ENCODE measurements at regions not wholly inside any gene's neighbourhood (a gene's known extent, or its start where the extent isn't known, plus 50 kb on each side); places are given as distances from the start of the nearest gene placed in this dataset.

DNA sequence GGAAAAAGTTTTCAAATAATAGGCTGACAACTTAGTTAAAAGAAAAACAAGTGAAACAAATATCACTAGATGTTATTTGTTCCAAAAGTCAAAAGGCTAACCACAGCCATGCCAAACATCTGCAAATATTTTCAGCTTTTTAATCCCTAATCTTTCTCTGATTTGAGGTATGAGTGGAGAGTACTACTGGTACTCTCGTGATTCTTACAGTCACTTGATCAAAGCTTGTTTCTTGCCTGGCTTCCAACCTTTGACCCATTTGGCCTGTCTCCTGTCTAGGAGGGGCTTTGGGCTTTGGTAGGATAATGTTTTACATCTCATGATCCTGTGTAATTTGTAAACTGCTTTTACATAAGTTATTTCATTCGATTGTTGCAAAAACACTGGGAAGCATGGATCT is 301.8 kb upstream of the SORL1-AS1 start:
- no peak for ATAC-seq
- H3K4me3 Mint-ChIP-seq, result no peak overlapping the region
- H3K36me3 Mint-ChIP-seq (ENCODE audit: low read depth), result no peaks in the 10 kb centered on the region
- intact Hi-C loops (cut with DNase I, micrococcal nuclease), result no loop called here
- no peak overlapping the region for H3K27ac Mint-ChIP-seq
- POLR2A ChIA-PET, result no interaction called here
- no peaks in the 10 kb centered on the region for H3K9me3 Mint-ChIP-seq (ENCODE audit: low read depth)
- peaks cover 4% of the 10 kb centered on the region for H3K27me3 Mint-ChIP-seq
- CTCF ChIA-PET, result interaction anchor here (0.9 kb wide), 1 partner anchor 85 kb away, joined by 4 read pairs; no protein-coding TSS in a partner anchor
- no peaks in the 10 kb centered on the region for H3K4me1 Mint-ChIP-seq
- DNase-seq, result no peak

DNA sequence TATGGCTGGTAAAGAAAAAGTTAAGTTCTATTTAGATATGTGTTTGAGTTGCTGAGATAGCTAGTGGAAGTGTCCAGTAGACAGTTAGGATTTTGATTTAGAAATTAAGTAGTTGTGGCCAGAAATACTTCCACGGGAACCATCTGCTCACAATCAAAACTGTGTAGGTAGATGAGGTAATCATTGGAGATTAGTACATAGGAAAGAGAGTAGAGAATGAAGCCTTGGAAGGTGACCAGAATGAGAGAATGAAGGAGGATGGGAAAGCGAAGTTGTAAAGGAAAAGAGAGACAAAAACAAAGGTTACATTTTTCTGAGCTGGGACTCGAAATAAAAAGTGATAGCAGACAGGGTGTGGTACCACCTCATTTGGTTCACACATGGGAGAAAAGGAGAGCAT is 296.9 kb upstream of the SORL1-AS1 start:
- Mint-ChIP-seq H3K27ac (no peak overlapping the region), H3K27me3 (peaks cover 6% of the 10 kb centered on the region), H3K4me3 (no peak overlapping the region), H3K36me3 (ENCODE audit: low read depth) (no peaks in the 10 kb centered on the region), H3K4me1 (no peaks in the 10 kb centered on the region), H3K9me3 (ENCODE audit: low read depth) (no peaks in the 10 kb centered on the region)
- ATAC-seq, result no peak
- no peak for DNase-seq
- intact Hi-C loops (cut with DNase I, micrococcal nuclease), result no loop called here
- ChIA-PET CTCF (interaction anchor here (0.7 kb wide), 1 partner anchor 15 kb away, joined by 3 read pairs; no protein-coding TSS in a partner anchor), POLR2A (no interaction called here)

DNA sequence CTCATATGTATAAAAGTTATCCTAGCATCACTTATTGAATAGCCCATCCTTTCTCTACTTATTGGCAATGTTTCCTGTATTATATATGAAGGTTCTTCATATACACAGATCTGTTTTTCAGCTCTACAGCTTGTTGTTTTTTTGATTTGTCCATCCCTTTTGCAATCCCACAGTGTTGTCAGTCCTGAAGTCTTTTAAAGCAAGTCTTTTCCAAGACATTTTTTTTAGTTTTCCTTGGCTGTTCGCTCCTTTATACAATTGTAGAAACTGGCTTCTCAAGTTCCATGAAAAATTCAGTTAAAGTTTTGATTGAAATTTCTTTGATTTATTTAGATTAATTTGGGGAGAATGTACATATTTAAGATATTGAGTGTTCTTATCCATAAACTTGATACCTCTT is 295.3 kb upstream of the SORL1-AS1 start:
- no peak overlapping the region for H3K4me3 Mint-ChIP-seq
- peaks cover 6% of the 10 kb centered on the region for H3K27me3 Mint-ChIP-seq
- H3K27ac Mint-ChIP-seq, result no peak overlapping the region
- ChIA-PET CTCF (no interaction called here), POLR2A (no interaction called here)
- intact Hi-C loops (cut with DNase I, micrococcal nuclease), result no loop called here
- H3K36me3 Mint-ChIP-seq (ENCODE audit: low read depth), result no peaks in the 10 kb centered on the region
- DNase-seq (no peak), ATAC-seq (no peak)
- H3K4me1 Mint-ChIP-seq, result no peaks in the 10 kb centered on the region
- H3K9me3 Mint-ChIP-seq (ENCODE audit: low read depth), result peaks cover 3% of the 10 kb centered on the region

DNA sequence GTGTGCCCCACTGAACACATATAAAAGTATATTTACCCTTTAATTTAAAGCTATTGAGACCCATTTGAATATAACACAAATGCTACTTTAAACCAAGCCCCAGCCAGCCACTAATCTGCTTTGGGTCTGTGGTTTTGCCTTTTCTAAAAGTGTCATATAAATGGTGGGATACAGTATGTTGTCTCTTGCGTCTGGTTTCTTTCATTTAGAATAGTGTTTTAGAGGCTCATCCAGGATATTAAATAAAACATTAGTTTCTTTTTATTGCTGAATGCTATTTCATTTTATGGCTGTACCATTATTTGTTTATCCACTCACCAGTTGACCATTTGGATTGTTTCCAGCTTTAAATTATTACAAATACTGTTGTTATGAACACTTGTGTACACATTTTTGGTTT is 290.5 kb upstream of the SORL1-AS1 start:
- Mint-ChIP-seq H3K36me3 (ENCODE audit: low read depth) (no peaks in the 10 kb centered on the region), H3K9me3 (ENCODE audit: low read depth) (peaks cover 3% of the 10 kb centered on the region), H3K27ac (no peak overlapping the region), H3K4me3 (no peak overlapping the region), H3K27me3 (peaks cover 7% of the 10 kb centered on the region), H3K4me1 (no peaks in the 10 kb centered on the region)
- intact Hi-C loops (cut with DNase I, micrococcal nuclease), result no loop called here
- ChIA-PET POLR2A (no interaction called here), CTCF (no interaction called here)
- no peak for DNase-seq
- ATAC-seq, result no peak

DNA sequence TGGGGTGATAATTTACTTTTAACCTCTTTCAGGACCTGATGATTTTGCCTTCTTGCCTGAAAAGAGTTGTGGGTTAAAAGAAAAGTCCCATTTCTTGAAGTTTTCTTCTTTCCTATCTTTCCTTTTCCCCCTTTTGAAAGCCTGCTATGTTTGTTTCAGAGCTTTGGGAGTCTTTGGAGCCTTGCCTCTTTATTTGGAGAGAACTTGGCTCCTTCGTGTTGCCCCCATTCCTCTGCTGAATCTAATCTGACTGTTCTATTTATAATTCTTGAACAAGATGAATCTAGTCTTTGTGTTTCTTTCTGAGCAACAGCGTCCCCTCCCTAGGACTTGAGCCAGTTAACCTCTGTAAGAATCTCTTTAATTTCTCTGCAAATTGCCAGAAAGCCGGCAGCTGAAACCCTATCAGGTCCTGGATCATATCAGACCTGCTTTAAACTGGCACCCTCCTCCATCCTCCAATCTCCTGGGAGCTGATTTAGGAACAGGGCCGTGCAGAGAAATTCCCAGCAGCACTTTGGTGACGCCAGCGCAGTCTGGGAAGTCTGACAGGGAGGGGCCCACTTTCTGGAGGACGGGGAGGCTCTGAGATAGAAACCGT is 289.1 kb upstream of the SORL1-AS1 start:
- H3K4me3 Mint-ChIP-seq, result no peak overlapping the region
- peaks cover 3% of the 10 kb centered on the region for H3K9me3 Mint-ChIP-seq (ENCODE audit: low read depth)
- intact Hi-C loops (cut with DNase I, micrococcal nuclease), result no loop called here
- ATAC-seq (no peak), DNase-seq (no peak)
- no peak overlapping the region for H3K27ac Mint-ChIP-seq
- CTCF ChIA-PET, result interaction anchor here (0.6 to 0.8 kb wide), 2 partner anchors 16 to 438 kb away, joined by 3 read pairs; no protein-coding TSS in a partner anchor
- POLR2A ChIA-PET, result no interaction called here
- no peaks in the 10 kb centered on the region for H3K36me3 Mint-ChIP-seq (ENCODE audit: low read depth)
- peaks cover 5% of the 10 kb centered on the region for H3K27me3 Mint-ChIP-seq
- H3K4me1 Mint-ChIP-seq, result no peaks in the 10 kb centered on the region

DNA sequence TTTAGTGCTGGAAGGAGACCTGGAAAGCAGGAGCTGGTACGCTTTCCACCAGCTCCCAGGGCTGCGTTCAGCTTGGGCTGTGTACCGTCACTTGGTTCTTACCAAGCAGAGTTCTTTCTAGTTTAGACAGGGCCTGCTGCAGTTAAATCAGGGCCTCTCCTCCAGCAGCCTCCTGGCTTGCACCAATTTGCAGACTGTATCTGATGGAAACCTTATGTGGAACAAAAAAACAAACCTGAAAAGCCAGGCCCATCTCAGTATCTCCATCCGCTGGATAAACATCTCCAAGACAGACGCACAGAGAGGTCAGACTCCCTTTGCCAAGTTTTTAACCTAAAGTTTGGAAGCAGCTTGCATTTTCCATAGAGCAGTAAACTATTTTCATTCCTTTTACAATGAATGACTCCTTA is 288.6 kb upstream of the SORL1-AS1 start:
- Mint-ChIP-seq H3K36me3 (ENCODE audit: low read depth) (no peaks in the 10 kb centered on the region), H3K4me3 (no peak overlapping the region), H3K27me3 (peaks cover 7% of the 10 kb centered on the region), H3K4me1 (no peaks in the 10 kb centered on the region), H3K27ac (no peak overlapping the region), H3K9me3 (ENCODE audit: low read depth) (peaks cover 3% of the 10 kb centered on the region)
- DNase-seq (no peak), ATAC-seq (no peak)
- POLR2A ChIA-PET, result no interaction called here
- intact Hi-C loops (cut with DNase I, micrococcal nuclease), result no loop called here
- CTCF ChIA-PET, result interaction anchor here (0.6 kb wide), 1 partner anchor 16 kb away, joined by 3 read pairs; no protein-coding TSS in a partner anchor

DNA sequence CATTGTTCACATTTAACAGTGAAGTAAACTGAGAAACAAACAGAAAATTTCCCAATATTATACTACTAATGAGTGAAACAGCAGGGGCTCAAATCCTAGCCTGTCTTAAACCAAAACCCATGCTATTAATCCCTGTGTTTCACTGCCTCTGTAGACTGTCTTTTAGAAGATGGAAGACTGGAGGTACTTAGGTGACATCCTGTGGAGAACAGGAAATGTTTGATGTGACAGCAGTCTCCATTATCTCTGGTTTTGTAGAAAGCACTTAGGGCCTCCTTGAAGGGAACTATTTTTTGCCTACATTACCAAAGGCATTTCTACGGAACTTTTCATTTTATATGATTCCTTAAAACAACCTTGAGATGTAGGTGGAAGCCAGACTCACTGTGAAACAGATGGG is 288.1 kb upstream of the SORL1-AS1 start:
- Mint-ChIP-seq H3K4me1 (no peaks in the 10 kb centered on the region), H3K27ac (no peak overlapping the region), H3K4me3 (no peak overlapping the region), H3K27me3 (peaks cover 7% of the 10 kb centered on the region), H3K36me3 (ENCODE audit: low read depth) (no peaks in the 10 kb centered on the region), H3K9me3 (ENCODE audit: low read depth) (peaks cover 3% of the 10 kb centered on the region)
- intact Hi-C loops (cut with DNase I, micrococcal nuclease), result no loop called here
- no peak for ATAC-seq
- ChIA-PET POLR2A (no interaction called here), CTCF (no interaction called here)
- no peak for DNase-seq

DNA sequence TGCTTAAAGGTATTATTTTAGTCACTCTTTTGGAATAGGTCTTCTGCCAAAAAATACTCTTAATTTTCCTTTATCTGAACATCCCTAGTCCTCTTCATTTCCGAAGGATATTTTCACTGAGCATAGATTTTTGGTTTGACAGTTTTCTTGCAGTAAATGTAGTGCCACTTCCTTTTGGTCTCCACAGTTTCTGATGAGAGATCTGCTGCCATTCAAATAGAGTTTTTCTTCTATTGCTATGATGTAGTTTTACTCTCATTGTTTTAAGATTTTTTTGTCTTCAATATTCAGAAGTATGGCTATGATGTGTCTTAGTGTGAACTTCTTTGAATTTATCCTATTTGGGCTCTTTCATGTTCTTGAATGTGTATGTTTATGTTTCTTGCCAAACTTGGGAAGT is 281.1 kb upstream of the SORL1-AS1 start:
- Mint-ChIP-seq H3K27me3 (peaks cover 8% of the 10 kb centered on the region), H3K4me1 (no peaks in the 10 kb centered on the region), H3K27ac (no peak overlapping the region), H3K9me3 (ENCODE audit: low read depth) (peaks cover 2% of the 10 kb centered on the region), H3K4me3 (no peak overlapping the region), H3K36me3 (ENCODE audit: low read depth) (no peaks in the 10 kb centered on the region)
- DNase-seq, result no peak
- ChIA-PET CTCF (no interaction called here), POLR2A (no interaction called here)
- intact Hi-C loops (cut with DNase I, micrococcal nuclease), result no loop called here
- no peak for ATAC-seq

DNA sequence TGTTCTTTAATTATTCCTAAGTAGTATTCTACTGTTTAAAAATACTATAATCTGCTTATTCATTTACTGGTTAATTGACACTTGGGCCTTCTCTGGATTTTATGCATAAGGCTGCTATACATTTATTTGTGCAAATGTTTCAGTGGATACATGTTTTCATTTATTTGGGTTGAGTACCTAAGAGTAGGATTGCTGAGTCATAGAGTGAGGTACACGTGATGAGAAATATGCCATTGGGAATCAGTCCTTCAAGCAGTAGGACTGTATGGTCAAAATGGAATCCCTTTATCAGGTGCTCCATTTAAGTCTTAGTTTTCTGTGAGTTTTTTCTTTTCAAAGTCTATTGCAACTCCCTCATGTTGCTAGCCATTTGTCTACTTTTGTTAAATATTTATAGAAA is 275.2 kb upstream of the SORL1-AS1 start:
- no peak for ATAC-seq

DNA sequence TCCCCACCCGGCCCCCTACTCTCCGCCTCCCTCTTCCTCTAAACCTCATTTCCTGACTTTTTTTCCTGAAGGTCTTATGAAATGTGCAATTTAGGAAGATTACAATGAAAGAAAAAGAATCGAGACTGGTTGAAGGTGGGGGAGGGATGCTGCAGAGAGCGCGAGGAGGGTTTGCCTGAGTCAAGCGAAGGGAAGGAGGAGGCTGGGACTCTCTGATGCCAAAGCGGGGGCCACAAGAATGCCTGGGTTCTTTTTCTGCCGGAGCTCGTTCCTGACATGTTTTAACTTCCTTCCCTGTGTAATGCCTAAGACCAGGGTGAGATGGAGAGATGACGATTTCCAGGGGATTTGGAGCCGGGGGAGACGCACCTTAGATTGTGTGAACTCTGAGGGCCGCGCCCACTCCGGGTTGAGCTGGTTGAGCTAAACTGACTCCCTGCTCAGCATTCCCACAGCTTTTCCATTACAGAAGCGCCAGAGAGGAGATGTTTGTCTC is 270.5 kb upstream of the SORL1-AS1 start:
- Mint-ChIP-seq H3K27me3 (peaks cover 25% of the 10 kb centered on the region), H3K4me3 (no peak overlapping the region), H3K9me3 (ENCODE audit: low read depth) (no peaks in the 10 kb centered on the region), H3K36me3 (ENCODE audit: low read depth) (no peaks in the 10 kb centered on the region), H3K27ac (no peak overlapping the region), H3K4me1 (peaks cover 4% of the 10 kb centered on the region)
- DNase-seq (no peak), ATAC-seq (no peak)
- POLR2A ChIA-PET, result no interaction called here
- CTCF ChIA-PET, result interaction anchor here (0.6 kb wide), 1 partner anchor 489 kb away, joined by 4 read pairs; no protein-coding TSS in a partner anchor
- intact Hi-C loops (cut with DNase I, micrococcal nuclease), result no loop called here

More for the DNA sequence above, 275.2 kb upstream of the SORL1-AS1 start:
- Mint-ChIP-seq H3K4me3 (no peak overlapping the region), H3K36me3 (ENCODE audit: low read depth) (no peaks in the 10 kb centered on the region), H3K27me3 (peaks cover 7% of the 10 kb centered on the region), H3K4me1 (no peaks in the 10 kb centered on the region), H3K9me3 (ENCODE audit: low read depth) (no peaks in the 10 kb centered on the region), H3K27ac (no peak overlapping the region)
- ChIA-PET CTCF (no interaction called here), POLR2A (no interaction called here)
- DNase-seq, result no peak
- intact Hi-C loops (cut with DNase I, micrococcal nuclease), result no loop called here

DNA sequence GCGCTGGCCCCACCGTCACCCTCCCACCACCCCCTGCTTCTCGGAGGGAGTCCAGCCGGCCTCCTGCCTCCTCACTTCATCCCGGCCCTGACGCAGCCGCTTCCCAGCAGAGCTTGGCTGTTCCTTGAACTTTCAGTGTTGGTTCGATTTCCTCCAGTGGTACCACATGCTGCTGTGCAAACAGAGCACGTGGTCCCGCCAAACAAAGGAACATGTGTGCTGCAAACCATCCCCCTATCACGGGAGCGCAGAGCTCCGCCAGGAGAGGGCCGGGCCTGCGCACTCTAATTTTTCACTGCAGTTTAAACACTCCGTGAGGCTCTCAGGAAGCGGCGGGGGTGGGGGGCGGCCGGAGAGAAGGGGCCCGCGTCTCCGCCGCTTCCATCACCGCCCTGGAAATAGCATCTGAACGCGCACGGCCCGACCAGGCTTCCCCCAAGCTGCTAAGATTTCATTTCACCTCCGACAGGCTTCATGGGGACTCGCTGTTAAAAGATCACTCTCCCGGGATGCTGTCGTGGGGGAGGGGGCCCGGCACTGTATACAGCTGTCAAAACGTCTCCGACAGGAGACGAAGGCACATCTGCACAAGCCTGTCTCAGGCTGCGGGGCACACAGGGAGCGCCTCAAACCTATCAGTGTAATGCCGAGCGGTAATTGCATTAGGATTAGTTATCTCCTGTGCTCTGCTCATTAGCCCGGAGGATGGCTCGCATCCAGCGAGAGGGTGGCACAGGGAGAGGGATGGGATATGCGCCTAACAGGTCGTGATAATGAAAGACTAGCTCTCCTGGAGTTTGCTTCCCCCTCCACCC is 269.9 kb upstream of the SORL1-AS1 start:
- ChIA-PET CTCF (no interaction called here), POLR2A (no interaction called here)
- peaks cover 4% of the 10 kb centered on the region for H3K4me1 Mint-ChIP-seq
- DNase-seq, result peak; percentile 26
- H3K36me3 Mint-ChIP-seq (ENCODE audit: low read depth), result no peaks in the 10 kb centered on the region
- H3K27me3 Mint-ChIP-seq, result peaks cover 25% of the 10 kb centered on the region
- no peak overlapping the region for H3K4me3 Mint-ChIP-seq
- no peaks in the 10 kb centered on the region for H3K9me3 Mint-ChIP-seq (ENCODE audit: low read depth)
- intact Hi-C loops (cut with DNase I, micrococcal nuclease), result no loop called here
- ATAC-seq, result peak; percentile 30
- H3K27ac Mint-ChIP-seq, result no peak overlapping the region

DNA sequence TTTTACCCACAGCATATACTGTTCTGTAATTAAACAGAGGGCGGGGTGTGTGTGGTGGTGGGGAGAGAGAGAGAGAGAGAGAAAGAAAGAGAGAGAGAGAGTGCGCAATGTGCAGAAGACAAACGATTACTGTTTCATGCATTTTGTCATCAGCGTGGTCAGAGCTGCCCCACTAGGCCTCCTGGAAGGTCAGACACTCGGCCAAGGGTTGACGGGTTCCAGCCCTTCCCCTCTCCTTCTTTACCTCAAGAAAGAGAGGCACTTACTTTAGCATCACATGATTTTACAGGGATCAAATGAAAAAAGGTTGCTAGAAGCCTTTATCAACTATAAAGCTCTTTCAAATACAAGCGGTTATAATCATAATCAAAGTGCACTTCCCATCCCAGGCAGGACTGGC is 269.2 kb upstream of the SORL1-AS1 start:
- ATAC-seq, result no peak
- H3K4me1 Mint-ChIP-seq, result peaks cover 4% of the 10 kb centered on the region
- no peak for DNase-seq
- H3K27ac Mint-ChIP-seq, result no peak overlapping the region
- intact Hi-C loops (cut with DNase I, micrococcal nuclease), result no loop called here
- H3K4me3 Mint-ChIP-seq, result no peak overlapping the region
- ChIA-PET CTCF (no interaction called here), POLR2A (no interaction called here)
- no peaks in the 10 kb centered on the region for H3K9me3 Mint-ChIP-seq (ENCODE audit: low read depth)
- H3K27me3 Mint-ChIP-seq, result peaks cover 27% of the 10 kb centered on the region
- H3K36me3 Mint-ChIP-seq (ENCODE audit: low read depth), result no peaks in the 10 kb centered on the region

Measured in activated CD4-positive, alpha-beta T cell treated with anti-CD3 and anti-CD28 coated beads for 36 hours (primary cell).